Suprapubic skin (tissue), 3 donors: ENCODE measurements at regions not wholly inside any gene's neighbourhood (a gene's known extent, or its start where the extent isn't known, plus 50 kb on each side); places are given as distances from the start of the nearest gene placed in this dataset.

Experiments used
- POLR2AphosphoS5 ChIP-seq, 3 donors: sonication (generic); formaldehyde crosslinking; IDR thresholded peaks; one replicate each; pipeline ENCODE4 v1.6.1; 2017; ENCODE audit warnings: antibody characterized with exemption in 3 of 3
- TF ChIP-seq, protein P1 (sequence below), 2 donors: fragments of 200-600 bp in 1 of 2; fragments of 450-650 bp in 1 of 2; sonication (generic) in 1 of 2; IDR thresholded peaks; one replicate each; pipeline ENCODE4 v1.5.1; 2016 to 2019; ENCODE audit warnings: antibody characterized with exemption in 2 of 2, mild to moderate bottlenecking in 1 of 2, moderate library complexity in 1 of 2

DNA sequence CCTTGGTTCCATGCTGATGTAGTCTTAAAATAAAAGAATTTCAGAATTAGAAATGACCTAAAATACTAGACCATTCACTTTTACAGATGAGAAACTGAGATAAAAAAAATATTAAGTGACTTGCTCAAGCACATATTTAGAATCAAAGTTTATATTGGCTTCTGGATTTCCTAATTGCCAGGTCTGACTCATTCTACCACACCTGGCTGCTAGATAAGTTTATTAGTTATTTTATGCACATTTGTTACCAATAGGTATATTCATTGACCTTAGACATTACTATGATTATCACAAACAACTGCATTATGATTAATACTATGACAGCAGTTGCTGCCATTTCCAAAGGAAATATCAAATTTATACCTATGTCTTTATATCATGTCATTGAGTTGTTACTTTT lies 497.5 kb downstream of the RWDD3 start:
- TF ChIP-seq, protein P1, sequence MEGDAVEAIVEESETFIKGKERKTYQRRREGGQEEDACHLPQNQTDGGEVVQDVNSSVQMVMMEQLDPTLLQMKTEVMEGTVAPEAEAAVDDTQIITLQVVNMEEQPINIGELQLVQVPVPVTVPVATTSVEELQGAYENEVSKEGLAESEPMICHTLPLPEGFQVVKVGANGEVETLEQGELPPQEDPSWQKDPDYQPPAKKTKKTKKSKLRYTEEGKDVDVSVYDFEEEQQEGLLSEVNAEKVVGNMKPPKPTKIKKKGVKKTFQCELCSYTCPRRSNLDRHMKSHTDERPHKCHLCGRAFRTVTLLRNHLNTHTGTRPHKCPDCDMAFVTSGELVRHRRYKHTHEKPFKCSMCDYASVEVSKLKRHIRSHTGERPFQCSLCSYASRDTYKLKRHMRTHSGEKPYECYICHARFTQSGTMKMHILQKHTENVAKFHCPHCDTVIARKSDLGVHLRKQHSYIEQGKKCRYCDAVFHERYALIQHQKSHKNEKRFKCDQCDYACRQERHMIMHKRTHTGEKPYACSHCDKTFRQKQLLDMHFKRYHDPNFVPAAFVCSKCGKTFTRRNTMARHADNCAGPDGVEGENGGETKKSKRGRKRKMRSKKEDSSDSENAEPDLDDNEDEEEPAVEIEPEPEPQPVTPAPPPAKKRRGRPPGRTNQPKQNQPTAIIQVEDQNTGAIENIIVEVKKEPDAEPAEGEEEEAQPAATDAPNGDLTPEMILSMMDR (IDR thresholded peaks at IDR 0.05), result no peak
- no peak for TF ChIP-seq POLR2AphosphoS5 (IDR thresholded peaks at IDR 0.05)
